Esophagus muscularis mucosa (tissue), 4 donors: ENCODE measurements at regions not wholly inside any gene's neighbourhood (a gene's known extent, or its start where the extent isn't known, plus 50 kb on each side); places are given as distances from the start of the nearest gene placed in this dataset.
"Not testable (repeated sequence)": the region's sequence is repeated elsewhere in the genome, so short reads cannot be mapped to it uniquely, and the experiment has no call there.

Experiments used
- DNase-seq: peaks from one replicate; pipeline ENCODE4 v3.0.0-alpha.2; 2017; ENCODE audit errors: extremely low spot score
- H3K27ac ChIP-seq, 4 donors: fragments of 200-600 bp; sonication (generic); replicated peaks in 1 of 4; 1 replicate in 3 of 4; 2 replicates in 1 of 4; pipeline ENCODE4 v1.5.1; 2016 to 2019; ENCODE audit warnings: mild to moderate bottlenecking in 1 of 4
- H3K27me3 ChIP-seq, 4 donors: fragments of 200-600 bp; sonication (generic); one replicate each; pipeline versions ENCODE4 v1.5.1 to v1.6.0; 2016 to 2019
- H3K36me3 ChIP-seq, 4 donors: fragments of 200-600 bp; sonication (generic); one replicate each; pipeline ENCODE4 v1.5.1; 2016 to 2019
- H3K4me1 ChIP-seq, 4 donors: fragments of 200-600 bp; sonication (generic); one replicate each; pipeline ENCODE4 v1.5.1; 2016 to 2019
- H3K4me3 ChIP-seq, 4 donors: fragments of 200-600 bp; sonication (generic); 1 replicate in 2 of 4; 2 replicates in 2 of 4; pipeline ENCODE4 v1.5.1; 2016 to 2019; ENCODE audit warnings: mild to moderate bottlenecking in 4 of 4, moderate library complexity in 1 of 4
- H3K9me3 ChIP-seq, 4 donors: fragments of 200-600 bp; sonication (generic); 1 replicate in 3 of 4; 2 replicates in 1 of 4; pipeline ENCODE4 v1.5.1; 2016 to 2019
- EP300 ChIP-seq: sonication (generic); formaldehyde crosslinking; IDR thresholded peaks from one replicate; pipeline ENCODE4 v1.6.1; 2017; ENCODE audit warnings: antibody characterized with exemption
- POLR2A ChIP-seq: fragments of 450-650 bp; IDR thresholded peaks from one replicate; pipeline ENCODE4 v1.6.1; 2017; ENCODE audit warnings: antibody characterized with exemption, moderate library complexity, mild to moderate bottlenecking, low read depth
- POLR2AphosphoS5 ChIP-seq, 2 donors: sonication (generic); formaldehyde crosslinking; IDR thresholded peaks; one replicate each; pipeline ENCODE4 v1.6.1; 2017; ENCODE audit warnings: antibody characterized with exemption in 2 of 2
- WGBS: methylation state at CpG from one replicate; pipeline ENCODE4 v1.1.5; 2018; 5-methylcytosine and 5-hydroxymethylcytosine counted together
- intact Hi-C: fragments of 100-400 bp; cut with DNase I; formaldehyde crosslinking; loops from one replicate; pipeline ENCODE4 v1.15.1; 2023
- TF ChIP-seq, protein P1 (sequence below), 3 experiments: fragments of 200-600 bp in 2 of 3; fragments of 450-650 bp in 1 of 3; sonication (generic) in 2 of 3; IDR thresholded peaks; one replicate each; pipeline ENCODE4 v1.5.1; 2017 to 2019; ENCODE audit warnings: antibody characterized with exemption in 3 of 3, mild to moderate bottlenecking in 2 of 3, moderate library complexity in 1 of 3

DNA sequence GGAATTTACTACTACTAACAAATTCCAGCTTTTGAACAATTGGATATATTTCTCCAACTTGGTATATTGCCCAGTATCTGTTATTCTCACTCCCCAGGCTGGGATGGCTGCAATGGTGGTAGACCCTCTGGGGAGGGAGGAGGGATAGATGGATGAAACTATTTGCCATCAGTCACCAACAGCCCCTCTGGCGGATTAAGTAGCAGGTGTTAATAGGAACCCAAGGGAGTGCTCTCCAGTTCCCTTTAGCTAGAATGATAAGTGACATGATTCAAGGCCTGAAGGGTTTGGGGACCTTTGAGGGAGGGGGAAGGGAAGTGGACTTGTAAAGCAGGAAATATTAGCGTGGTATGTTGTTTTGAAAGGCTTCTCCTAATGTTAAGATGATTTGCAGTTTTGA, 824.0 kb upstream of the ARRDC3 start:
- no peak for DNase-seq
- Histone ChIP-seq H3K4me1 (no peaks in the 10 kb centered on the region), H3K4me3 (no peak overlapping the region), H3K27me3 (no peaks in the 10 kb centered on the region), H3K27ac (no peak overlapping the region), H3K9me3 (peaks cover 0 to 4% (median 0%) of the 10 kb centered on the region in 4 donors), H3K36me3 (no peaks in the 10 kb centered on the region)
- TF ChIP-seq POLR2A, result no peak
- no peak for TF ChIP-seq EP300
- no peak for TF ChIP-seq POLR2AphosphoS5 (IDR thresholded peaks at IDR 0.05)
- TF ChIP-seq, protein P1, sequence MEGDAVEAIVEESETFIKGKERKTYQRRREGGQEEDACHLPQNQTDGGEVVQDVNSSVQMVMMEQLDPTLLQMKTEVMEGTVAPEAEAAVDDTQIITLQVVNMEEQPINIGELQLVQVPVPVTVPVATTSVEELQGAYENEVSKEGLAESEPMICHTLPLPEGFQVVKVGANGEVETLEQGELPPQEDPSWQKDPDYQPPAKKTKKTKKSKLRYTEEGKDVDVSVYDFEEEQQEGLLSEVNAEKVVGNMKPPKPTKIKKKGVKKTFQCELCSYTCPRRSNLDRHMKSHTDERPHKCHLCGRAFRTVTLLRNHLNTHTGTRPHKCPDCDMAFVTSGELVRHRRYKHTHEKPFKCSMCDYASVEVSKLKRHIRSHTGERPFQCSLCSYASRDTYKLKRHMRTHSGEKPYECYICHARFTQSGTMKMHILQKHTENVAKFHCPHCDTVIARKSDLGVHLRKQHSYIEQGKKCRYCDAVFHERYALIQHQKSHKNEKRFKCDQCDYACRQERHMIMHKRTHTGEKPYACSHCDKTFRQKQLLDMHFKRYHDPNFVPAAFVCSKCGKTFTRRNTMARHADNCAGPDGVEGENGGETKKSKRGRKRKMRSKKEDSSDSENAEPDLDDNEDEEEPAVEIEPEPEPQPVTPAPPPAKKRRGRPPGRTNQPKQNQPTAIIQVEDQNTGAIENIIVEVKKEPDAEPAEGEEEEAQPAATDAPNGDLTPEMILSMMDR (IDR thresholded peaks at IDR 0.05), result no peak
- intact Hi-C loops, result no loop called here
- WGBS, result 59% methylated on average over 2 of the region's 2 CpGs

DNA sequence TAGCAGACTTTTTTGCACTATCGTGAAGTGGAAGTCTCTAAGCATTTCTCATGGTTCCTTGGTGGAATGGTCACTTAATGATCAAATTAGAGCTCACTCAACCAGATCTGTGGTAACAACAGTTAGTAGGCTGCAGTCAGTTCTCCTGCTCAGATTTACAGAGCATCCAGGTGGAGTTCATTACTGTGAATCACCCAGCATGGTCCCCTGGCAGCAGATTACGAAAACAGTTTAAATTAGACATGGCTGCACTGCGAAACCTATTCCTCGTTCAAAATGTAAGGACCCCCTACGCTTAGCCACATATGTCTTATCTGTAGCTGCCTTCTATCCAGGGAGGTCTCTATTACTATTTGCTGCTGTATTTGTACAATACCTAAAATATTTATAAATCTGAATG, 823.6 kb upstream of the ARRDC3 start:
- Histone ChIP-seq H3K27ac (no peak overlapping the region), H3K27me3 (no peaks in the 10 kb centered on the region), H3K36me3 (no peaks in the 10 kb centered on the region), H3K9me3 (peaks cover 0 to 4% (median 0%) of the 10 kb centered on the region in 4 donors), H3K4me1 (no peaks in the 10 kb centered on the region), H3K4me3 (no peak overlapping the region)
- DNase-seq, result no peak
- TF ChIP-seq POLR2A (no peak), POLR2AphosphoS5 (IDR thresholded peaks at IDR 0.05) (no peak), EP300 (no peak)
- TF ChIP-seq, protein P1 (IDR thresholded peaks at IDR 0.05), result no peak
- 84% methylated on average over 5 of the region's 5 CpGs for WGBS
- intact Hi-C loops, result no loop called here

DNA sequence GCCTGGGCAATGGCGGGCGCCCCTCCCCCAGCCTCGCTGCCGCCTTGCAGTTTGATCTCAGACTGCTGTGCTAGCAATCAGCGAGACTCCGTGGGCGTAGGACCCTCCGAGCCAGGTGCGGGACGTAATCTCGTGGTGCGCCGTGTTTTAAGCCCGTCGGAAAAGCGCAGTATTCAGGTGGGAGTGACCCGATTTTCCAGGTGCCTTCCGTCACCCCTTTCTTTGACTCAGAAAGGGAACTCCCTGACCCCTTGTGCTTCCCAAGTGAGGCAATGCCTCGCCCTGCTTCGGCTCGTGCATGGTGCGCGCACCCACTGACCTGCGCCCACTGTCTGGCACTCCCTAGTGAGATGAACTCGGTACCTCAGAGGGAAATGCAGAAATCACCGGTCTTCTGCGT, 815.9 kb upstream of the ARRDC3 start:
- H3K27me3 ChIP-seq, intact Hi-C loops, H3K36me3 ChIP-seq, H3K4me3 ChIP-seq, DNase-seq, H3K27ac ChIP-seq, H3K9me3 ChIP-seq, H3K4me1 ChIP-seq: not testable (repeated sequence)
- 90% methylated on average over 14 of the region's 27 CpGs for WGBS

DNA sequence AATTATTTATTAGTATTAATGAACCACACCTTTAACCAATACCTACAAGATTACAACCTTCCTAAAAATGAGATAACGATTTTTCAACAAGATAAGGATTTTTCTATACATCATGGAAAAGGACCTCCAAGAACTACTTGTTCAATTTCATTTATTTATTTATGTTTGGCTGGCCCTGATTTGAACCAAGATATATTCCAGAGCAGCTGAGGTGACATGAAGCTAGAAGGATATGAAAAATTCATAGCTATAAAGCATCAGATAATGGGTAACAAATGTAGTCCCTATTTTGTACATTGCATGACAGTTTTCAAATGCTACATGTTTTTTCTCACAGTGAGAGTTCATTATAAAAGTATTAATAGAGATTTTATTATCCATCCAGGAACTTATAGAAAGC, 798.5 kb upstream of the ARRDC3 start:
- Histone ChIP-seq H3K27me3 (no peaks in the 10 kb centered on the region), H3K9me3 (no peaks in the 10 kb centered on the region), H3K4me3 (no peak overlapping the region), H3K27ac (no peak overlapping the region), H3K36me3 (no peaks in the 10 kb centered on the region), H3K4me1 (no peaks in the 10 kb centered on the region)
- no peak for DNase-seq
- 76% methylated on average over 1 of the region's 1 CpG for WGBS
- intact Hi-C loops, result no loop called here
- TF ChIP-seq, protein P1 (IDR thresholded peaks at IDR 0.05), result no peak
- no peak for TF ChIP-seq EP300
- TF ChIP-seq POLR2A, result no peak
- TF ChIP-seq POLR2AphosphoS5 (IDR thresholded peaks at IDR 0.05), result no peak

DNA sequence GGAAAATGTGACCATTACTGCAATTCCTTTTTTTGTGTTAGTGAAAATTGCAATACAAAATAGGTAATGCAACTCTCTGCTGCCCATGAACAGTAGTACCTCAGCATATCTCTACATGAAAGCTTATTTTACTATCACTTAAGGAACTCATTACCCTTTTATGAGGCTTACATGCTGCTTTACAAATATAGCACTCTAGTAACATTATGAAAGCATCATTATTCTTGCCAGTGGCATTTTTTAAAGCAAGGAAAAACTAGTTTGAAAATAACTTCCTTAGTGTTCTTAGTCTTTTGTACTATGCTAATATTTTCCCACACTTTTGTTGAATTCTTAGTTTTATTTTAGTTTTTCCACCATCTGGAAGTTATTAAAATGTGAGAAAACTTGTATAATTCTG, 797.3 kb upstream of the ARRDC3 start:
- no peaks in the 10 kb centered on the region for H3K27me3 ChIP-seq
- TF ChIP-seq POLR2AphosphoS5 (IDR thresholded peaks at IDR 0.05), result no peak
- TF ChIP-seq POLR2A, result no peak
- TF ChIP-seq EP300, result no peak
- TF ChIP-seq, protein P1 (IDR thresholded peaks at IDR 0.05), result no peak
- DNase-seq, result no peak
- no peaks in the 10 kb centered on the region for H3K9me3 ChIP-seq
- no peaks in the 10 kb centered on the region for H3K4me1 ChIP-seq
- no peaks in the 10 kb centered on the region for H3K36me3 ChIP-seq
- no peak overlapping the region for H3K27ac ChIP-seq
- no peak overlapping the region for H3K4me3 ChIP-seq
- intact Hi-C loops, result no loop called here
